HepG2 (cell line): ENCODE measurements at regions not wholly inside any gene's neighbourhood (a gene's known extent, or its start where the extent isn't known, plus 50 kb on each side); places are given as distances from the start of the nearest gene placed in this dataset.

Source experiments
- ATAC-seq: fragments of 200-7000 bp; cut with Tn5 transposase; 3 replicates; pipeline ENCODE4 v1.9.1; 2020; ENCODE audit warnings: mild to moderate bottlenecking, moderate library complexity
- BruUV-seq: library from RNA; stranded (reverse); fragments of 400-500 nt; replicated peaks from 2 replicates; lab custom pipeline; 2021; lab: Mats Ljungman, UMichigan
- CTCF ChIA-PET: fragments of 300-600 bp; formaldehyde crosslinking; extraction: SDS; loops from one replicate; lab custom pipeline; 2021; ENCODE audit warnings: low total read pairs, inconsistent platforms, low intra/inter-chr PET ratio; lab: Yijun Ruan, JAX
- POLR2A ChIA-PET: fragments of 350-600 bp; sonication (Branson Sonifier 250); formaldehyde crosslinking; loops from one replicate; lab custom pipeline; 2020; ENCODE audit warnings: antibody characterized with exemption, inconsistent platforms; lab: Yijun Ruan, JAX
- DNase-seq: peaks from one replicate; pipeline ENCODE4 v3.0.0-alpha.2; 2015; ENCODE audit warnings: low spot score
- FAIRE-seq: peaks from 3 replicates; lab custom pipeline; 2011; peaks lifted over from hg19 to GRCh38; lab: Jason Lieb, UNC
- H2AFZ ChIP-seq: one replicate; pipeline ENCODE4 v1.6.1; 2011; ENCODE audit warnings: low read length, inconsistent platforms
- H3K27ac ChIP-seq: fragments of 300-600 bp; 3 replicates; pipeline ENCODE4 v1.8.0; 2011; ENCODE audit warnings: mixed run types, mild to moderate bottlenecking, mixed read lengths, low read length, inconsistent platforms; ENCODE audit not compliant: insufficient read depth; ENCODE audit errors: extremely low read length
- H3K27me3 ChIP-seq, 2 experiments: fragments of 200-600 bp in 1 of 2; 2 replicates in 1 of 2; 3 replicates in 1 of 2; pipeline versions ENCODE4 v1.6.0 to v1.8.0; 2011; ENCODE audit warnings: low read length in 2 of 2, mild to moderate bottlenecking in 2 of 2, moderate library complexity in 2 of 2, inconsistent platforms in 1 of 2; ENCODE audit not compliant: insufficient read depth in 2 of 2, control insufficient read depth in 1 of 2
- H3K36me3 ChIP-seq, 2 experiments: fragments of 200-600 bp in 1 of 2; replicated peaks in 1 of 2; 2 replicates in 1 of 2; 3 replicates in 1 of 2; pipeline versions ENCODE4 v1.5.1 to v1.8.0; 2011; ENCODE audit warnings: low read length in 2 of 2, inconsistent platforms in 1 of 2; ENCODE audit not compliant: insufficient read depth in 2 of 2, control insufficient read depth in 1 of 2
- H3K4me1 ChIP-seq: 2 replicates; pipeline ENCODE4 v1.5.1; 2012; ENCODE audit warnings: low read length, inconsistent platforms; ENCODE audit not compliant: insufficient read depth
- H3K4me2 ChIP-seq: 2 replicates; pipeline ENCODE4 v1.6.0; 2011; ENCODE audit warnings: low read depth, low read length, inconsistent platforms
- H3K4me3 ChIP-seq, 3 experiments: fragments of 200-600 bp in 1 of 3; sonication (generic), shearing (Covaris generic) in 1 of 3; replicated peaks in 1 of 3; 2 replicates each; pipeline ENCODE4 v1.5.1; 2011 to 2016; ENCODE audit warnings: low read length in 3 of 3, inconsistent platforms in 2 of 3, low read depth in 2 of 3, mild to moderate bottlenecking in 2 of 3, control low read depth in 1 of 3, mixed read lengths in 1 of 3; ENCODE audit not compliant: insufficient read depth in 1 of 3
- H3K79me2 ChIP-seq: one replicate; pipeline ENCODE4 v1.6.1; 2011; ENCODE audit warnings: low read length, inconsistent platforms; ENCODE audit not compliant: insufficient read depth
- H3K9ac ChIP-seq: 2 replicates; pipeline ENCODE4 v1.6.0; 2011; ENCODE audit warnings: mild to moderate bottlenecking, low read depth, low read length, inconsistent platforms; ENCODE audit not compliant: insufficient read depth
- H3K9me3 ChIP-seq: 2 replicates; pipeline ENCODE4 v1.5.1; 2012; ENCODE audit warnings: mild to moderate bottlenecking, low read length
- H4K20me1 ChIP-seq: 2 replicates; pipeline ENCODE4 v1.6.0; 2011; ENCODE audit warnings: inconsistent platforms, mild to moderate bottlenecking, low read length, moderate library complexity; ENCODE audit not compliant: insufficient read depth
- MAZ ChIP-seq, 2 experiments: sonication (generic) in 1 of 2; formaldehyde crosslinking in 1 of 2; IDR thresholded peaks; 2 replicates each; pipeline versions ENCODE4 v1.5.0 to v1.6.1; 2012 to 2020; ENCODE audit warnings: low read depth in 2 of 2, mild to moderate bottlenecking in 2 of 2, borderline replicate concordance in 1 of 2, improper control_type of control experiment in 1 of 2, low read length in 1 of 2, missing genetic modification reagents in 1 of 2, moderate library complexity in 1 of 2
- WIZ ChIP-seq: sonication (generic); formaldehyde crosslinking; IDR thresholded peaks from 2 replicates; pipeline ENCODE4 v1.5.1; 2020; ENCODE audit warnings: mild to moderate bottlenecking, missing genetic modification reagents
- YY1 ChIP-seq: IDR thresholded peaks from 2 replicates; pipeline ENCODE4 v1.6.1; 2011; ENCODE audit warnings: low read length, low read depth, moderate library complexity, mild to moderate bottlenecking; ENCODE audit not compliant: insufficient read depth, insufficient replicate concordance
- ZBED4 ChIP-seq: sonication (generic); formaldehyde crosslinking; IDR thresholded peaks from 2 replicates; pipeline ENCODE4 v1.4.0; 2020; ENCODE audit warnings: missing genetic modification reagents, borderline replicate concordance
- ZNF775 ChIP-seq: sonication (generic); formaldehyde crosslinking; IDR thresholded peaks from 2 replicates; pipeline ENCODE4 v1.4.0; 2020; ENCODE audit warnings: missing genetic modification reagents, mild to moderate bottlenecking, moderate library complexity, borderline replicate concordance
- WGBS: methylation state at CpG from one replicate; pipeline ENCODE4 v1.1.6; 2017; ENCODE audit warnings: low lambda C conversion rate; 5-methylcytosine and 5-hydroxymethylcytosine counted together
- in situ Hi-C: cut with HindIII; loops from 2 replicates; pipeline ENCODE4 v1.10.0; 2017; ENCODE audit warnings: low pct_unique_long_range_greater_than_20kb; ENCODE audit not compliant: extremely low pct_ligation_motif_present
- intact Hi-C: fragments of 100-400 bp; cut with micrococcal nuclease; formaldehyde crosslinking; loops from one replicate; pipeline ENCODE4 v1.10.0; 2022; ENCODE audit not compliant: unreplicated experiment
- TF ChIP-seq, protein P1 (sequence below): fragments of 450-650 bp; IDR thresholded peaks from 2 replicates; pipeline ENCODE4 v1.6.1; 2016

DNA sequence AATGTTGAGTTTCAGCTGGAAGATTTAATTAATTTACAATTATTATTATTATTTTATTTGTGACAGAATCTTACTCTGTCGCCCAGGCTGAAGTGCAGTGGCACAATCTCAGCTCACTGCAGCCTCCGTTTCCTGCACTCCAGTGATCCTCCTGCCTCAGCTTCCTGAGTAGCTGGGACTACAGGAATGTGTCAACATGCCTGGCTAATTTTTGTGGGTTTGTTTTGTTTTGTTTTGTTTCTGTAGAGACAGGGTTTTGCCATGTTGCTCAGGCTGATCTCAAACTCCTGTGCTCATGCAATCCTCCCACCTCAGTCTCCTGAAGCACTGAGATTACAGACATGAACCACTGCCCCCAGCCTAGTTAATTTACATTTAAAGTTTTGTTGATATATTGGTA, 93.8 kb upstream of the MEOX2 start:
- H3K27ac ChIP-seq: no peak overlapping the region
- no peaks in the 10 kb centered on the region for H3K79me2 ChIP-seq
- H3K27me3 ChIP-seq: no peaks in the 10 kb centered on the region
- no peak overlapping the region for H3K4me2 ChIP-seq
- in situ Hi-C loops (no loop called here), intact Hi-C loops (no loop called here)
- H3K36me3 ChIP-seq: no peaks in the 10 kb centered on the region
- WGBS: 22% methylated on average over 2 of the region's 2 CpGs
- POLR2A ChIA-PET: no interaction called here
- BruUV-seq: no TSS peak
- CTCF ChIA-PET: no interaction called here
- no peak for FAIRE-seq
- no peaks in the 10 kb centered on the region for H3K4me1 ChIP-seq
- DNase-seq: no peak
- ATAC-seq: no peak
- H4K20me1 ChIP-seq: no peaks in the 10 kb centered on the region
- peaks cover 27% of the 10 kb centered on the region; the same call in 1 of the 2 replicates for H3K9me3 ChIP-seq
- H3K9ac ChIP-seq: no peak overlapping the region
- no peak overlapping the region for H3K4me3 ChIP-seq
- no peak overlapping the region for H2AFZ ChIP-seq
- TF ChIP-seq ZNF775 (CRISPR knock-in tag) (no peak), MAZ (IDR thresholded peaks at IDR 0.05; ENCODE audit: borderline replicate concordance, low read depth, low read length) (no peak), MAZ (CRISPR knock-in tag; IDR thresholded peaks at IDR 0.05; ENCODE audit: low read depth) (no peak), YY1 (no peak), ZBED4 (no peak), WIZ (CRISPR knock-in tag) (no peak)
- TF ChIP-seq, protein P1, sequence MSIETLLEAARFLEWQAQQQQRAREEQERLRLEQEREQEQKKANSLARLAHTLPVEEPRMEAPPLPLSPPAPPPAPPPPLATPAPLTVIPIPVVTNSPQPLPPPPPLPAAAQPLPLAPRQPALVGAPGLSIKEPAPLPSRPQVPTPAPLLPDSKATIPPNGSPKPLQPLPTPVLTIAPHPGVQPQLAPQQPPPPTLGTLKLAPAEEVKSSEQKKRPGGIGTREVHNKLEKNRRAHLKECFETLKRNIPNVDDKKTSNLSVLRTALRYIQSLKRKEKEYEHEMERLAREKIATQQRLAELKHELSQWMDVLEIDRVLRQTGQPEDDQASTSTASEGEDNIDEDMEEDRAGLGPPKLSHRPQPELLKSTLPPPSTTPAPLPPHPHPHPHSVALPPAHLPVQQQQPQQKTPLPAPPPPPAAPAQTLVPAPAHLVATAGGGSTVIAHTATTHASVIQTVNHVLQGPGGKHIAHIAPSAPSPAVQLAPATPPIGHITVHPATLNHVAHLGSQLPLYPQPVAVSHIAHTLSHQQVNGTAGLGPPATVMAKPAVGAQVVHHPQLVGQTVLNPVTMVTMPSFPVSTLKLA: no peak
